ENCODE measurements at regions not wholly inside any gene's neighbourhood (a gene's known extent, or its start where the extent isn't known, plus 50 kb on each side); places are given as distances from the start of the nearest gene placed in this dataset.
"Not testable (repeated sequence)": the region's sequence is repeated elsewhere in the genome, so short reads cannot be mapped to it uniquely, and the experiment has no call there.

GRCh38 chr7:67348171-67348570, 351.5 kb downstream of the TYW1 start:
- H3K9me3 ChIP-seq, result no peaks in the 10 kb centered on the region
- TF ChIP-seq, protein P1, sequence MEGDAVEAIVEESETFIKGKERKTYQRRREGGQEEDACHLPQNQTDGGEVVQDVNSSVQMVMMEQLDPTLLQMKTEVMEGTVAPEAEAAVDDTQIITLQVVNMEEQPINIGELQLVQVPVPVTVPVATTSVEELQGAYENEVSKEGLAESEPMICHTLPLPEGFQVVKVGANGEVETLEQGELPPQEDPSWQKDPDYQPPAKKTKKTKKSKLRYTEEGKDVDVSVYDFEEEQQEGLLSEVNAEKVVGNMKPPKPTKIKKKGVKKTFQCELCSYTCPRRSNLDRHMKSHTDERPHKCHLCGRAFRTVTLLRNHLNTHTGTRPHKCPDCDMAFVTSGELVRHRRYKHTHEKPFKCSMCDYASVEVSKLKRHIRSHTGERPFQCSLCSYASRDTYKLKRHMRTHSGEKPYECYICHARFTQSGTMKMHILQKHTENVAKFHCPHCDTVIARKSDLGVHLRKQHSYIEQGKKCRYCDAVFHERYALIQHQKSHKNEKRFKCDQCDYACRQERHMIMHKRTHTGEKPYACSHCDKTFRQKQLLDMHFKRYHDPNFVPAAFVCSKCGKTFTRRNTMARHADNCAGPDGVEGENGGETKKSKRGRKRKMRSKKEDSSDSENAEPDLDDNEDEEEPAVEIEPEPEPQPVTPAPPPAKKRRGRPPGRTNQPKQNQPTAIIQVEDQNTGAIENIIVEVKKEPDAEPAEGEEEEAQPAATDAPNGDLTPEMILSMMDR (IDR thresholded peaks at IDR 0.05), result no peak
- H3K4me3 ChIP-seq, result no peak overlapping the region
- no peak overlapping the region for H3K27ac ChIP-seq
- no peak for DNase-seq (ENCODE audit: low spot score in 2 of 2)
- no peaks in the 10 kb centered on the region for H3K27me3 ChIP-seq
- intact Hi-C loops (cut with DNase I), result no loop called here
- H3K36me3 ChIP-seq, result peaks cover 0 to 11% of the 10 kb centered on the region in 2 donors
- H3K4me1 ChIP-seq, result no peaks in the 10 kb centered on the region

DNA sequence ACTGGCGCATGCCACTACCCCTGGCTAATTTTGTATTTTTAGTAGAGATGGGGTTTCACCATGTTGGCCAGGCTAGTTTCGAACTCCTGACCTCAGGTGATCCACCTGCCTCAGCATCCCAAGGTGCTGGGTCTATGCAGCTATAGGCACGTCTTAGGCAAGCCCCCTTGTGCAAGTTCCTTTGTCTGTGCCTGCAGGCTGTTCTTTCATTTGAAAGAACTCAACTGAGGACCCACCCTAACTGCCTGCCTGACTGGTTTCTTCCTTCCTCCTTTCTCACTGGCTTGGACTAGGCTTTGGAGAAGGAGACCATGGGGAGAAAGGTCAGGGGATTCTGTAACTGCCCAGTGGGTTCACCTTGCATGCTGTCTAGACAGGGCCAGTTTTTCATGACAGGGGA, 361.0 kb downstream of the TYW1 start:
- H3K4me3 ChIP-seq; H3K27me3 ChIP-seq; DNase-seq (ENCODE audit: low spot score in 2 of 2); H3K27ac ChIP-seq; H3K4me1 ChIP-seq; H3K36me3 ChIP-seq; intact Hi-C loops (cut with DNase I): not testable (repeated sequence)
- peaks cover 0 to 16% of the 10 kb centered on the region in 2 donors for H3K9me3 ChIP-seq

GRCh38 chr7:67358316-67358715, 361.7 kb downstream of the TYW1 start:
- intact Hi-C loops (cut with DNase I); H3K4me1 ChIP-seq; H3K36me3 ChIP-seq; H3K4me3 ChIP-seq; H3K27ac ChIP-seq; DNase-seq (ENCODE audit: low spot score in 2 of 2); H3K27me3 ChIP-seq: not testable (repeated sequence)
- peaks cover 0 to 16% of the 10 kb centered on the region in 2 donors for H3K9me3 ChIP-seq

- H3K9me3 ChIP-seq, result peaks cover 0 to 16% of the 10 kb centered on the region in 2 donors
- H3K27ac ChIP-seq; intact Hi-C loops (cut with DNase I); H3K4me1 ChIP-seq; H3K36me3 ChIP-seq; H3K4me3 ChIP-seq; H3K27me3 ChIP-seq; DNase-seq (ENCODE audit: low spot score in 2 of 2): not testable (repeated sequence)
Observed at GRCh38 chr7:67358738-67359137, 362.1 kb downstream of the TYW1 start.

DNA sequence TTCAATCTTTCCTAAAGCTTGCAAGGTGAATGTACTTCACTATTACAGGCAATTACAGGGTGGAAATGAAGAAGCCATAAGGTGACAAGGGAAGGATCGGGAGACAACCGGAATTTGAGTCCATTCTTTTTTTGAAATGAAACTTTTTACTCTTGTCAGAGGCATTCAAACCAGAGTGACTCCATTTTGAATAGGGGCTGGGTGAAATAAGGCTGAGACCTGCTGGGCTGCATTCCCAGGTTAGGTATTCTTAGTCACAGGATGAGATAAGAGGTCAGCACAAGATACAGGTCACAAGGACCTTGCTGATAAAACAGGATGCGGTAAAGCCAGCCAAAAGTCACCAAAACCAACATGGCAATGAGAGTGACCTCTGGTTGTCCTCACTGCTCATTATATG, 363.3 kb downstream of the TYW1 start:
- H3K36me3 ChIP-seq, result no peaks in the 10 kb centered on the region
- DNase-seq (ENCODE audit: low spot score in 2 of 2), result no peak
- TF ChIP-seq, protein P1 (IDR thresholded peaks at IDR 0.05), result no peak
- H3K27ac ChIP-seq, result no peak overlapping the region
- intact Hi-C loops (cut with DNase I), result no loop called here
- H3K9me3 ChIP-seq, result peaks cover 0 to 16% of the 10 kb centered on the region in 2 donors
- H3K4me3 ChIP-seq, result no peak overlapping the region
- H3K27me3 ChIP-seq, result no peaks in the 10 kb centered on the region
- H3K4me1 ChIP-seq, result no peaks in the 10 kb centered on the region

GRCh38 chr7:67361150-67361549, 364.5 kb downstream of the TYW1 start:
- intact Hi-C loops (cut with DNase I), result no loop called here
- Histone ChIP-seq H3K4me1 (no peaks in the 10 kb centered on the region), H3K4me3 (no peak overlapping the region), H3K9me3 (peaks cover 0 to 14% of the 10 kb centered on the region in 2 donors), H3K36me3 (no peaks in the 10 kb centered on the region), H3K27ac (no peak overlapping the region), H3K27me3 (no peaks in the 10 kb centered on the region)
- TF ChIP-seq, protein P1 (IDR thresholded peaks at IDR 0.05), result no peak
- DNase-seq (ENCODE audit: low spot score in 2 of 2), result no peak

- no peaks in the 10 kb centered on the region for H3K27me3 ChIP-seq
- intact Hi-C loops (cut with DNase I), result no loop called here
- no peak overlapping the region for H3K27ac ChIP-seq
- no peaks in the 10 kb centered on the region for H3K36me3 ChIP-seq
- no peak for DNase-seq (ENCODE audit: low spot score in 2 of 2)
- H3K4me3 ChIP-seq, result no peak overlapping the region
- no peaks in the 10 kb centered on the region for H3K9me3 ChIP-seq
- H3K4me1 ChIP-seq, result no peaks in the 10 kb centered on the region
- TF ChIP-seq, protein P1 (IDR thresholded peaks at IDR 0.05), result no peak
Observed at GRCh38 chr7:67364441-67365017, 367.9 kb downstream of the TYW1 start.
